Neuronal stem cell (in vitro differentiated cells): ENCODE measurements at regions not wholly inside any gene's neighbourhood (a gene's known extent, or its start where the extent isn't known, plus 50 kb on each side); places are given as distances from the start of the nearest gene placed in this dataset.

Source experiments
- DNase-seq: peaks from one replicate; pipeline ENCODE4 v3.0.0-alpha.2; 2013; ENCODE audit warnings: low spot score
- H2AFZ ChIP-seq: one replicate; pipeline ENCODE4 v1.6.1; 2013; ENCODE audit warnings: mild to moderate bottlenecking, low read length, inconsistent platforms
- H2AK5ac ChIP-seq: 2 replicates; pipeline ENCODE4 v1.6.1; 2013; ENCODE audit warnings: low read depth, mild to moderate bottlenecking, inconsistent platforms, low read length, moderate library complexity, mixed read lengths
- H2BK120ac ChIP-seq: 2 replicates; pipeline ENCODE4 v1.6.1; 2013; ENCODE audit warnings: low read depth, mild to moderate bottlenecking, inconsistent platforms, low read length, moderate library complexity, mixed read lengths
- H2BK12ac ChIP-seq: one replicate; pipeline ENCODE4 v1.6.1; 2013; ENCODE audit warnings: low read length, inconsistent platforms
- H2BK15ac ChIP-seq: 2 replicates; pipeline ENCODE4 v1.6.1; 2013; ENCODE audit warnings: mild to moderate bottlenecking, low read length, inconsistent platforms, mixed read lengths
- H2BK5ac ChIP-seq: one replicate; pipeline ENCODE4 v1.6.1; 2013; ENCODE audit warnings: inconsistent platforms, mild to moderate bottlenecking, low read length, moderate library complexity
- H3K14ac ChIP-seq: one replicate; pipeline ENCODE4 v1.6.1; 2013; ENCODE audit warnings: low read length, inconsistent platforms
- H3K18ac ChIP-seq: 2 replicates; pipeline ENCODE4 v1.6.1; 2013; ENCODE audit warnings: low read length, inconsistent platforms
- H3K23ac ChIP-seq: 2 replicates; pipeline ENCODE4 v1.6.1; 2013; ENCODE audit warnings: low read depth, mild to moderate bottlenecking, mixed read lengths, low read length, inconsistent platforms; ENCODE audit not compliant: poor library complexity
- H3K27ac ChIP-seq: replicated peaks from 3 replicates; pipeline ENCODE4 v1.5.1; 2013; ENCODE audit warnings: low read length, inconsistent platforms
- H3K27me3 ChIP-seq, 3 experiments: 2 replicates each; pipeline ENCODE4 v1.6.1; 2013; ENCODE audit warnings: low read length in 3 of 3, mild to moderate bottlenecking in 2 of 3, inconsistent platforms in 1 of 3, low read depth in 1 of 3, mixed read lengths in 1 of 3, moderate library complexity in 1 of 3; ENCODE audit not compliant: control insufficient read depth in 3 of 3, insufficient read depth in 3 of 3
- H3K36me3 ChIP-seq, 2 donors: replicated peaks in 1 of 2; 2 replicates each; pipeline ENCODE4 v1.6.1; 2013; ENCODE audit warnings: low read length in 2 of 2; ENCODE audit not compliant: control insufficient read depth in 2 of 2, insufficient read depth in 2 of 2
- H3K4ac ChIP-seq: 2 replicates; pipeline ENCODE4 v1.6.1; 2013; ENCODE audit warnings: inconsistent platforms, mild to moderate bottlenecking, low read length, moderate library complexity
- H3K4me1 ChIP-seq, 2 donors: 1 replicate in 1 of 2; 2 replicates in 1 of 2; pipeline ENCODE4 v1.6.1; 2013; ENCODE audit warnings: low read length in 2 of 2, low read depth in 1 of 2; ENCODE audit not compliant: control insufficient read depth in 2 of 2, insufficient read depth in 1 of 2
- H3K4me2 ChIP-seq: one replicate; pipeline ENCODE4 v1.6.1; 2013; ENCODE audit warnings: mild to moderate bottlenecking, low read length, inconsistent platforms; ENCODE audit not compliant: insufficient read depth, poor library complexity, severe bottlenecking
- H3K4me3 ChIP-seq, 2 donors: 2 replicates each; pipeline ENCODE4 v1.5.1; 2013; ENCODE audit warnings: low read length in 2 of 2, mild to moderate bottlenecking in 2 of 2, inconsistent platforms in 1 of 2, moderate library complexity in 1 of 2
- H3K79me1 ChIP-seq: one replicate; pipeline ENCODE4 v1.6.1; 2013; ENCODE audit warnings: low read depth, mild to moderate bottlenecking, inconsistent platforms, low read length, moderate library complexity
- H3K9ac ChIP-seq: one replicate; pipeline ENCODE4 v1.6.1; 2013; ENCODE audit warnings: mild to moderate bottlenecking, low read depth, low read length, inconsistent platforms; ENCODE audit not compliant: poor library complexity
- H3K9me3 ChIP-seq, 2 donors: replicated peaks in 1 of 2; 2 replicates each; pipeline versions ENCODE3 to v1.6.1; 2013; ENCODE audit warnings: low read length in 2 of 2, mild to moderate bottlenecking in 2 of 2, inconsistent platforms in 1 of 2, low read depth in 1 of 2, mixed read lengths in 1 of 2, moderate library complexity in 1 of 2; ENCODE audit not compliant: control insufficient read depth in 2 of 2, insufficient read depth in 1 of 2
- H4K8ac ChIP-seq: one replicate; pipeline ENCODE4 v1.6.1; 2013; ENCODE audit warnings: low read depth, mild to moderate bottlenecking, inconsistent platforms, low read length, moderate library complexity
- H4K91ac ChIP-seq: one replicate; pipeline ENCODE4 v1.6.1; 2013; ENCODE audit warnings: low read length, low read depth, mild to moderate bottlenecking, inconsistent platforms; ENCODE audit not compliant: poor library complexity
- WGBS, 2 donors: extraction: QIAGEN DNeasy Blood & Tissue Kit; methylation state at CpG; one replicate each; pipeline ENCODE4 v1.1.7; 2013; ENCODE audit warnings: missing lambda C conversion rate in 2 of 2, mixed read lengths in 1 of 2; ENCODE audit not compliant: insufficient read length in 2 of 2, insufficient replicate concordance in 1 of 2; ENCODE audit errors: extremely low coverage in 2 of 2; 5-methylcytosine and 5-hydroxymethylcytosine counted together

DNA sequence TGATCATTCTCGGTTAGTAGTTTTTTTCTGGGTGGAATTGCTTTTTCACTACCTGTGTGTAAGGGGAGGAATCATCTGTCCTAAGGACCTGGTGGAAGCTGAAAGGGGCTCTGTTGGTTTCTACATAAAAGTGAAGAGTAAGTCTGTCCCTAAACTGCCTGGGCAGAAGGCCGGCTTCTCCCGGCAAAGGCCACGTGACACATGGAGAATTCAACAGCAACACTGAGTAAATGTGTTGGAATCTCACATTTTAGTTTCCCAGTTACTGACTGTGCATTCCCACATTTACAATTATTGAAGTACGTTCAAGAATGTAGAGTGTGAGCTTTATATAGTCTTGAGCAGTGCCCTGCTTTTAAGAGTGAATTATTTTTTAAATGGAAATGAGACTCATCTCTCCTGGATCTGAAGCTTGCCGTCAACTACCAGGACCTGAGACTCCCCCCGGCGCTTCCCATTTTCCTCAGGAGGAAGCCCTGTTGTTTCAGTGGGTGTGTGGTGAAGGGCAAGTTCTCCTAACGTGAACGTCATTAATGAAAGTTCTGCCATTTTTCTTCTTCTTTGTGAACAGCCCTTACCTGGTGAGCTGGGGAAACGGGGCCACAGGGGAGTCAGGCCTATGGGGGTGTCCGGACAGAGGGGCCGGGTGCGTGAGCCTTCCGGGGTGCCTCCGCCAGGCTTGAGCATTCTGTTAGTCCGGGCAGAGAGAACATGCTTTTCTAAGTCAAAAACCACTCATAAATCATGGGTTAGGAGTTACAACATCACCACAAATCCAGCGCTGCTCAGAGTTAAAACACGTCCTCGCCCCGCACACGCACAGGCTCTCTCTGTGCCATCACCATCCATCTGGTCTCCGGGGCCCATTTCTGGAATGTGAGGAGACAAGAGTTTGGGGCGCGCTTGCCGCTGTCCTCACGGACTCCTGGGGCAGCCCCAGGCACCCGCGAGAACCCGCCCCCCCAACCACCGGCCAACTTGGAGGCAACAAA lies 56.6 kb upstream of the SMOC2 start:
- Histone ChIP-seq H3K4ac (no peak overlapping the region), H3K4me3 (no peak overlapping the region), H3K36me3 (peaks cover 0 to 3% of the 10 kb centered on the region in 2 donors), H3K9me3 (peaks cover 8 to 20% of the 10 kb centered on the region in 2 donors), H3K4me2 (no peak overlapping the region), H3K27me3 (no peaks in the 10 kb centered on the region), H3K14ac (no peak overlapping the region), H2BK12ac (no peak overlapping the region), H4K91ac (no peak overlapping the region), H2AK5ac (peak overlapping the region; percentile 68), H3K18ac (no peak overlapping the region), H3K4me1 (peaks cover 0 to 6% of the 10 kb centered on the region in 2 donors), H4K8ac (no peak overlapping the region), H2AFZ (no peak overlapping the region), H2BK5ac (no peak overlapping the region), H2BK15ac (no peak overlapping the region), H3K27ac (no peak overlapping the region), H3K79me1 (peaks cover 3% of the 10 kb centered on the region), H2BK120ac (no peak overlapping the region), H3K9ac (no peak overlapping the region), H3K23ac (no peak overlapping the region)
- no peak for DNase-seq
- WGBS, 2 donors: no CpG with 5 or more reads among the region's 31 CpGs

DNA sequence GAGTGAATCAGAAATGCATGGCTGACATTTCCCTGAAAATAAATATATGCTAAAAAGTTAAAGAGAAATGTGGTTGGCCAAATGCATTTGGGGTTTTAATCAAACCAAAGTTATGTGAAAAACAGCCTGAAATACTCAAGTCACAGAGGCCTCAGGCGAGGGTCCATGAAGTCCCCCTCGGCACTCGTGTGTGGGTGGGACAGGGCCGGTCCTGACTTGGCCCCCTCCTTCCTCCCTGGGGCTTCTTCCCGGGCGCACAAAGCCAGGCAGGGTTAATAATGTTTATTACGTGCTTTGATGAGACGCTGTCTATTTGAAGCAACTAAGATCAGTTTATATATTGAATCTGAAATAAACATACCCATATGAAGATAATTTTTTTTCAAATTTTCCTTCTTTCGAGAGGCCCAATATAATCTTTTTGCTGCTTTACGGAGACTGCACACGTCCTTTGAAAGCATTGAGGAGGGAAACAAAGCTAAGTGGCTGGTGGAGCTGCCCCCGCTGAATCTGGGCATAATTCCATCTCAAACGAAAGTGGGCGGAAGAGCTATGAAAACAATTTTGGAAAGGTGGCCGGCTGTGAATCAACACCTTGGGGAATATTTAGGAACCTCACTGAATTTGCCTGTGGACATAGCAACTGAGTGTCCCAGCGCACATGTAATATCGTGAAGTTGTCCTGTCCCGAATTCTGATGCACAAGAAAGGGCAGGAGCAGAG lies 55.8 kb upstream of the SMOC2 start:
- DNase-seq: no peak
- Histone ChIP-seq H3K4me2 (no peak overlapping the region), H2BK12ac (no peak overlapping the region), H3K4me3 (no peak overlapping the region), H3K23ac (no peak overlapping the region), H3K27ac (no peak overlapping the region), H3K9me3 (peaks cover 8 to 17% of the 10 kb centered on the region in 2 donors), H3K14ac (no peak overlapping the region), H2BK15ac (no peak overlapping the region), H3K27me3 (no peaks in the 10 kb centered on the region), H3K36me3 (peaks cover 0 to 3% of the 10 kb centered on the region in 2 donors), H2AK5ac (no peak overlapping the region), H3K79me1 (peaks cover 3% of the 10 kb centered on the region), H2AFZ (no peak overlapping the region), H3K18ac (no peak overlapping the region), H2BK120ac (no peak overlapping the region), H3K4me1 (peaks cover 0 to 6% of the 10 kb centered on the region in 2 donors), H3K9ac (no peak overlapping the region), H2BK5ac (no peak overlapping the region), H4K8ac (no peak overlapping the region), H4K91ac (no peak overlapping the region), H3K4ac (no peak overlapping the region)
- WGBS, 2 donors: no CpG with 5 or more reads among the region's 18 CpGs

DNA sequence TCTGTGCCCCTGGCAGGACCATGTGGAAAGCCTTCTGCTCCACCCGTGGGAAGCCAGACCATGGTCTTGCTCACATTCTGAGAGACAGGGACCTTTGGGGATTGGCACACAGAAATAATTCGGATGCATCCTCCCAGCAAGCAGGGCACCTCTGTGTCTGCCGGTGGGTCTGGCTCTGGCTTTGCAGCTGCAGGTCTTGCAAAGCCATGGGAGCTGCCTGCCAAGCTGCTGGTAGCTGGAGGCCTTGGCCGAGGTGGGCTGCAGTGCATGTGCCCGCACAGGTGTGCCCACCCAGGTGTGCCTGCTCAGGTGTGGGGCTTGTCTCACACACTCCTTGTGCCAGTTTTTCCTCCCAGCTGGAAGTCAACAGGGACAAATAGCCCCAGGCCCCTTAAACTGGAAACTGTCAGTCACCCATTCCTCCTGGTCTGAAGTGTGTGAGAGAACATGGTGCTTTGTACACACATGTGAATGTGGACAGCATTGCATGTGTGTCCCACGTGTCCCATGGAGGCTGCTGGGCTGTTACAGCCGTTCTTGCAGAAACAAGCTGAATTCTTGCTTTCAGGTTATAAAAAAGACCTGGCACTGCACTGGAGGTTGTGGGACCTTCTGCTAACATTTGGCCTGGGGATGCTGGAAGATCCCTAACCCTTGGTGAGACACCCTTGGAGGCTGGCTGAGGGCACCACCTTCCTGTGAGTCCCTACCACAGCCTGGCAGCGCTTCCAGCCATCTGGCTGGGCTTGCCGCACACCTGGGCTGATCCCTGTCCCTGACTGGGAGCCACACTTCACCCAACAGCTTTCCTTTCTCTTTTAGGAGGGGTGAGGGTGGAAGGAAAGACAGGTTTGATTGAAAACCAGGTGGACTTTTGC lies 54.9 kb upstream of the SMOC2 start:
- no peak overlapping the region for H2BK15ac ChIP-seq
- peak overlapping the region; percentile 27 for H3K18ac ChIP-seq
- no peak overlapping the region for H2BK120ac ChIP-seq
- no peak overlapping the region for H3K4ac ChIP-seq
- peaks cover 0 to 8% of the 10 kb centered on the region in 2 donors for H3K4me1 ChIP-seq
- H3K9ac ChIP-seq: no peak overlapping the region
- H3K79me1 ChIP-seq: peaks cover 3% of the 10 kb centered on the region
- no CpG with 5 or more reads among the region's 9 CpGs for WGBS, 2 donors
- H3K4me3 ChIP-seq: no peak overlapping the region
- peaks cover 8 to 11% of the 10 kb centered on the region in 2 donors for H3K9me3 ChIP-seq
- no peak overlapping the region for H3K4me2 ChIP-seq
- DNase-seq: no peak
- H3K23ac ChIP-seq: peak overlapping the region; percentile 83
- H2BK5ac ChIP-seq: no peak overlapping the region
- peaks cover 0 to 3% of the 10 kb centered on the region in 2 donors for H3K36me3 ChIP-seq
- no peak overlapping the region for H2BK12ac ChIP-seq
- no peak overlapping the region for H2AFZ ChIP-seq
- no peak overlapping the region for H3K27ac ChIP-seq
- H4K91ac ChIP-seq: no peak overlapping the region
- H4K8ac ChIP-seq: no peak overlapping the region
- H2AK5ac ChIP-seq: peak overlapping the region; percentile 83
- no peak overlapping the region for H3K14ac ChIP-seq
- H3K27me3 ChIP-seq: no peaks in the 10 kb centered on the region
